ENCODE measurements at regions not wholly inside any gene's neighbourhood (a gene's known extent, or its start where the extent isn't known, plus 50 kb on each side); places are given as distances from the start of the nearest gene placed in this dataset.

GRCh38 chr13:59450229-59450628, 713.5 kb downstream of the DIAPH3 start:
- Mint-ChIP-seq H3K27me3 (ENCODE audit: insufficient read depth, low read depth, poor library complexity) (peaks cover 12% of the 10 kb centered on the region), H3K9me3 (no peaks in the 10 kb centered on the region), H3K36me3 (ENCODE audit: low read depth) (no peaks in the 10 kb centered on the region), H3K27ac (no peak overlapping the region), H3K4me1 (peaks cover 55% of the 10 kb centered on the region), H3K4me3 (no peak overlapping the region)
- Histone ChIP-seq H3K9me2 (ENCODE audit: insufficient read depth) (peaks cover 5% of the 10 kb centered on the region), H3K4me2 (no peak overlapping the region), H3K36me3 (ENCODE audit: insufficient read depth) (no peaks in the 10 kb centered on the region), H4K20me1 (replicated peaks; ENCODE audit: insufficient read depth) (no peaks in the 10 kb centered on the region), H2AFZ (no peak overlapping the region), H3K4me1 (ENCODE audit: insufficient read depth) (peaks cover 42% of the 10 kb centered on the region), H3K27me3 (ENCODE audit: insufficient read depth) (0 out of 2 replicates have a peak, but pooled peaks cover 12% of the 10 kb centered on the region), H3K79me2 (replicated peaks; ENCODE audit: insufficient read depth) (no peaks in the 10 kb centered on the region), H3F3A (replicated peaks; ENCODE audit: low read depth) (no peaks in the 10 kb centered on the region), H3K4me3 (no peak overlapping the region), H3K27ac (ENCODE audit: low read depth) (no peak overlapping the region)
- DNase-seq (ENCODE audit: low spot score) (no peak), ATAC-seq (no peak)
- TF ChIP-seq NANOG (IDR thresholded peaks at IDR 0.05; ENCODE audit: borderline replicate concordance) (no peak), CREB1 (CRISPR knock-in tag; IDR thresholded peaks at IDR 0.05; ENCODE audit: low read depth) (no peak), REST (IDR thresholded peaks at IDR 0.05; ENCODE audit: unreplicated experiment) (no peak), ETS1 (IDR thresholded peaks at IDR 0.05) (no peak), EZH2 (IDR thresholded peaks at IDR 0.05; ENCODE audit: low read depth, unreplicated experiment) (no peak), ZNF462 (CRISPR knock-in tag; IDR thresholded peaks at IDR 0.05) (no peak), POLR2AphosphoS5 (IDR thresholded peaks at IDR 0.05; ENCODE audit: low read depth) (no peak), CTCF (conservative IDR thresholded peaks at IDR 0.05; ENCODE audit: low read depth in 2 of 2) (no peak), ZNF114 (CRISPR knock-in tag; IDR thresholded peaks at IDR 0.05) (no peak), STAT1 (IDR thresholded peaks at IDR 0.05; ENCODE audit: unreplicated experiment) (no peak), JUNB (IDR thresholded peaks at IDR 0.05; ENCODE audit: unreplicated experiment) (no peak), ZNF331 (CRISPR knock-in tag; IDR thresholded peaks at IDR 0.05; ENCODE audit: low read depth) (no peak), EZH2phosphoT487 (IDR thresholded peaks at IDR 0.05; ENCODE audit: unreplicated experiment) (no peak)

All from GM23338 (cell line).